Hepatocyte (in vitro differentiated cells): ENCODE measurements at regions not wholly inside any gene's neighbourhood (a gene's known extent, or its start where the extent isn't known, plus 50 kb on each side); places are given as distances from the start of the nearest gene placed in this dataset.

Experiments
- DNase-seq: peaks from one replicate; pipeline ENCODE4 v3.0.0-alpha.2; 2016; ENCODE audit warnings: low spot score
- H2AFZ ChIP-seq: fragments of 200-600 bp; sonication (generic); 2 replicates; pipeline ENCODE4 v1.6.0; 2016; ENCODE audit warnings: antibody characterized with exemption, mild to moderate bottlenecking
- H3K27ac ChIP-seq: fragments of 200-600 bp; sonication (generic); 2 replicates; pipeline ENCODE4 v1.5.1; 2016; ENCODE audit warnings: mild to moderate bottlenecking
- H3K27me3 ChIP-seq: fragments of 200-600 bp; sonication (generic); 2 replicates; pipeline ENCODE4 v1.6.1; 2016
- H3K36me3 ChIP-seq: fragments of 200-600 bp; sonication (generic); replicated peaks from 2 replicates; pipeline ENCODE4 v1.5.1; 2016; ENCODE audit warnings: low read depth; ENCODE audit not compliant: insufficient read depth
- H3K4me1 ChIP-seq: fragments of 200-600 bp; sonication (generic); 2 replicates; pipeline ENCODE4 v1.5.1; 2016; ENCODE audit warnings: mild to moderate bottlenecking, moderate library complexity; ENCODE audit not compliant: insufficient read depth
- H3K4me2 ChIP-seq: fragments of 200-600 bp; sonication (generic); 2 replicates; pipeline ENCODE4 v1.6.0; 2016
- H3K4me3 ChIP-seq: fragments of 200-600 bp; sonication (generic); 2 replicates; pipeline ENCODE4 v1.5.1; 2016; ENCODE audit warnings: mild to moderate bottlenecking
- H3K79me2 ChIP-seq: fragments of 200-600 bp; sonication (generic); 2 replicates; pipeline ENCODE4 v1.6.0; 2017; ENCODE audit warnings: mild to moderate bottlenecking
- H3K9me2 ChIP-seq: fragments of 200-600 bp; sonication (generic); replicated peaks from 2 replicates; pipeline ENCODE4 v1.6.0; 2017; ENCODE audit warnings: mild to moderate bottlenecking; ENCODE audit not compliant: insufficient read depth
- H3K9me3 ChIP-seq: fragments of 200-600 bp; sonication (generic); 2 replicates; pipeline ENCODE4 v1.5.1; 2016; ENCODE audit warnings: low read depth, mild to moderate bottlenecking
- H4K20me1 ChIP-seq: fragments of 200-600 bp; sonication (generic); 2 replicates; pipeline ENCODE4 v1.6.0; 2016; ENCODE audit warnings: mild to moderate bottlenecking; ENCODE audit not compliant: insufficient read depth, poor library complexity, severe bottlenecking
- EZH2 ChIP-seq: fragments of 200-600 bp; sonication (generic); IDR thresholded peaks from 2 replicates; pipeline ENCODE4 v1.6.1; 2016; ENCODE audit warnings: antibody characterized with exemption, mild to moderate bottlenecking, borderline replicate concordance
- EZH2phosphoT487 ChIP-seq: fragments of 200-600 bp; sonication (generic); IDR thresholded peaks from one replicate; pipeline ENCODE4 v1.6.1; 2018; ENCODE audit warnings: antibody characterized with exemption, mild to moderate bottlenecking, low read depth, moderate library complexity; ENCODE audit not compliant: unreplicated experiment, severe bottlenecking
- WGBS: methylation state at CpG from one replicate; pipeline ENCODE4 v1.1.6; 2016; ENCODE audit warnings: low lambda C conversion rate; ENCODE audit errors: missing lambda C conversion rate; 5-methylcytosine and 5-hydroxymethylcytosine counted together
- TF ChIP-seq, protein P1 (sequence below): fragments of 200-600 bp; sonication (generic); IDR thresholded peaks from 2 replicates; pipeline ENCODE4 v1.5.1; 2016; ENCODE audit warnings: antibody characterized with exemption, mild to moderate bottlenecking; ENCODE audit not compliant: poor library complexity

DNA sequence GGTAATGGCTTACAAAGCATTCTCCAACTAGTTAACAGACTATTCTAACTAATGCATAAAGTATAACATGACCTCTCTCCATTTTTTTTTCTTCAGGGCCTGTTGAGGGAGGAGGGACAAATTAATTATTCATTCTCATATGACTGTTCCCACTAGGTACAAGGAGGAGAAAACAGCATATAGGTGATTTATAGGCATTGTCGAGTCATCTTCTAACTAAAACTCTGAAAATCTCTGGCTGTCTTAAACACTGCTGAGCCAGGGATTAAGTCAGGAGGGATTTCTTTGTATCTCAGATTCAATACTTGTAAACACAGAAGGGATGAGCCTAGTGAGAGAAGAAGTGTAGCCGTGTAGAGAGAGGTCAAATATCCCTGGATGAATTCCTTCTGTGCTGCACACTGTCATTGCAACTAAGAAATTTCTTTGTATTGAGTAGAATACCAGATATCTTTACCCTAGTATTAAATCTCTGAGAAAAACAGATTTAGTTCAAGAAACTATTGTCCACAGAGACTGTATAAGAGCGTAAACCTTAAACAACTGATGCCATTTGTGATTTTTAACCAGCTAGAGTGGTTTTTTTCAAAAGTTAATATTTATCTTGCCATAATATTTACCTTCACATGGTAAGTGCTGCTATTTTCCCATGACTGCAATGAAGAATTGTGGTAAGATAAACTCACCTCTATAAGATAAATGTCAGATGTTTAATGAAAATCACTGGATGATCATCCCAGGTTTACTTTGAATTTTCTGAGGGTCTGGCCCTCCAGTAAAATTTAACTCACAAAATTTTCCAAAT lies 465.3 kb downstream of the RWDD3 start:
- Histone ChIP-seq H3K27ac (no peak overlapping the region), H3K79me2 (no peaks in the 10 kb centered on the region), H4K20me1 (no peaks in the 10 kb centered on the region), H3K36me3 (no peaks in the 10 kb centered on the region), H3K9me3 (no peaks in the 10 kb centered on the region), H3K4me3 (no peak overlapping the region), H2AFZ (no peak overlapping the region), H3K4me2 (no peak overlapping the region), H3K9me2 (no peaks in the 10 kb centered on the region), H3K27me3 (no peaks in the 10 kb centered on the region), H3K4me1 (peaks cover 7% of the 10 kb centered on the region)
- TF ChIP-seq EZH2phosphoT487 (no peak), EZH2 (no peak)
- TF ChIP-seq, protein P1, sequence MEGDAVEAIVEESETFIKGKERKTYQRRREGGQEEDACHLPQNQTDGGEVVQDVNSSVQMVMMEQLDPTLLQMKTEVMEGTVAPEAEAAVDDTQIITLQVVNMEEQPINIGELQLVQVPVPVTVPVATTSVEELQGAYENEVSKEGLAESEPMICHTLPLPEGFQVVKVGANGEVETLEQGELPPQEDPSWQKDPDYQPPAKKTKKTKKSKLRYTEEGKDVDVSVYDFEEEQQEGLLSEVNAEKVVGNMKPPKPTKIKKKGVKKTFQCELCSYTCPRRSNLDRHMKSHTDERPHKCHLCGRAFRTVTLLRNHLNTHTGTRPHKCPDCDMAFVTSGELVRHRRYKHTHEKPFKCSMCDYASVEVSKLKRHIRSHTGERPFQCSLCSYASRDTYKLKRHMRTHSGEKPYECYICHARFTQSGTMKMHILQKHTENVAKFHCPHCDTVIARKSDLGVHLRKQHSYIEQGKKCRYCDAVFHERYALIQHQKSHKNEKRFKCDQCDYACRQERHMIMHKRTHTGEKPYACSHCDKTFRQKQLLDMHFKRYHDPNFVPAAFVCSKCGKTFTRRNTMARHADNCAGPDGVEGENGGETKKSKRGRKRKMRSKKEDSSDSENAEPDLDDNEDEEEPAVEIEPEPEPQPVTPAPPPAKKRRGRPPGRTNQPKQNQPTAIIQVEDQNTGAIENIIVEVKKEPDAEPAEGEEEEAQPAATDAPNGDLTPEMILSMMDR: no peak
- no peak for DNase-seq
- WGBS: 45% methylated on average over 3 of the region's 3 CpGs

DNA sequence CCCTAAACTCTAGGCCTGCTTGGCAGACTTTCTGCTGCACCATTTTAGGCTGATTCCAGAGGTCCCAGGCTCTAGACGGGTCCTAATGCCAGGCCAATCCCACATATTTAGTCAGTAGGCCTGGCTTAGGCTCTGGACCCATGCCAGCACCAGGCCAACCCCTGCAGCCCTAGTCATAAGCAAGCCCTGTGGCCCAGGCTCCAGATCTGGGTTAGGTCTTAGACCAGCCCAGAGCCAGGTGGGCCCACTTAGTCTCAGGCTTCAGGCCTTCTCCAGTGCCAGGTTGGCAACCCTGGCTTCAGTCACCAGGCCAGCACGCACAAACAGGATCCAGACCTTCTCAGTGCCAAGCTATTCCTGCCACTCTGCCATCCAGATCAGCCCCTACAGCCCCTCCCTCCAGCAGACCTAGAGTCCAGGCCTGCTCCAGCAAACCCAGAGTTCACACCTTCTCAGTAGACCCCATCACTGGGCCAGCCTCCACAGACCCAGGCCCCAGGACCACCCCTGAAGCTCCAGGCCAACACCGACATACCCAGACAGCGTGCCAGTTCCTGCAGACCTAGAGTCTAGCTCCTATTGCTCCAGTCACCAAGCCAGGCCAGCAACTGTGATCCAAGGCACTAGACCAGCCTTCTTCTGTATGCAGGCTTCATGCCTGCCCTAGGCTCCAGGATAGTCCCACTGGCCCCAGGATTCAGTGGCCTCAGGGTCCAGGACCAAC lies 467.6 kb downstream of the RWDD3 start:
- H3K36me3 ChIP-seq: no peaks in the 10 kb centered on the region
- no peaks in the 10 kb centered on the region for H4K20me1 ChIP-seq
- no peaks in the 10 kb centered on the region for H3K27me3 ChIP-seq
- no peak overlapping the region for H2AFZ ChIP-seq
- DNase-seq: no peak
- WGBS: 100% methylated on average over 4 of the region's 4 CpGs
- TF ChIP-seq EZH2phosphoT487 (no peak), EZH2 (no peak)
- TF ChIP-seq, protein P1: no peak
- no peak overlapping the region for H3K4me3 ChIP-seq
- H3K9me3 ChIP-seq: peaks cover 5% of the 10 kb centered on the region
- H3K27ac ChIP-seq: no peak overlapping the region
- no peaks in the 10 kb centered on the region for H3K79me2 ChIP-seq
- no peaks in the 10 kb centered on the region for H3K9me2 ChIP-seq
- no peak overlapping the region for H3K4me2 ChIP-seq
- peaks cover 7% of the 10 kb centered on the region for H3K4me1 ChIP-seq

DNA sequence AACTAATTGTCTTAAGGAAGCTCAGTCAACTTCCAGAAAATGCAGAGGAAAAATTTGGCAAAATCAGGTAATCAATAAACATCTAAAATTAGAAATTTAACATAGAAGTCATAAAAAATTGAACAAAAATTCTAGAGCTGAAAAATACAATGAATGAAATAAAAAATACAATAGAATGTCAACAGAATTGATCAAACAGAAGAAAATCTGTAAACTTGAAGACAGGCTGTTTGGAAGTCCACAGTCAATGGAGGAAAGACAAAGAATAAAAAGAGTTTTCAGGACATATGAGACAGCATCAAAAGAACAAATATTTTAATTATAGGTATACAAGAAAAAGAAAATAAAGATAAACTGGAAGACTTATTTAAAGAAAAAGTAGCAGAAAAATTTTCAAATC lies 469.0 kb downstream of the RWDD3 start:
- H3K27me3 ChIP-seq: no peaks in the 10 kb centered on the region
- no peaks in the 10 kb centered on the region for H3K79me2 ChIP-seq
- H3K4me3 ChIP-seq: no peak overlapping the region
- H3K4me2 ChIP-seq: no peak overlapping the region
- H2AFZ ChIP-seq: no peak overlapping the region
- H3K9me2 ChIP-seq: no peaks in the 10 kb centered on the region
- TF ChIP-seq EZH2phosphoT487: no peak
- TF ChIP-seq EZH2: no peak
- TF ChIP-seq, protein P1: no peak
- no peak for DNase-seq
- H3K4me1 ChIP-seq: peaks cover 7% of the 10 kb centered on the region
- H3K36me3 ChIP-seq: no peaks in the 10 kb centered on the region
- no peak overlapping the region for H3K27ac ChIP-seq
- peaks cover 5% of the 10 kb centered on the region for H3K9me3 ChIP-seq
- no peaks in the 10 kb centered on the region for H4K20me1 ChIP-seq
